ENCODE measurements at regions not wholly inside any gene's neighbourhood (a gene's known extent, or its start where the extent isn't known, plus 50 kb on each side); places are given as distances from the start of the nearest gene placed in this dataset.

DNA sequence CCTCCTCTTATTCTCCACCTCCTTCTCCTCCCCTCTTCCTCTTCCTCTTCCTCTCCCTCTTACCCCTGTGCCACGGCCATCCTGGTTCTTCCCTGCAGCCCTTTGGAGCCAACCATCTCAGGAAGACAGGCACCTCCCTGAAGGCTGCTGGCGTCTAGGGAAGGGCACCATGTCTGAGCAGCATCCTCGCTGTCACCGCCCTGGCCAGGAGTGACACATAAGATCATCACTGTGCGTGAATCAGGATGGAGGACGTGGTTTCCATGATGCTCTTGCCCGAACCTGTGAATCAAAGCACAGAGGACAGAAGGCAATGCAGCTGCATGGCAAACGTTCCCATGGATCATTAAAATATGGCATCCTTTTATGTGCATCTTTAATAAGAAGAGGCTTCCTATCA lies 236.0 kb downstream of the SH3BP4 start:
- no peak overlapping the region for H3K27ac ChIP-seq
- no peaks in the 10 kb centered on the region for H3K27me3 ChIP-seq (ENCODE audit: low read depth)
- ATAC-seq (no peak), DNase-seq (no peak)
- no peaks in the 10 kb centered on the region for H3K4me1 ChIP-seq
- no peaks in the 10 kb centered on the region for H3K9me3 ChIP-seq
- H3K36me3 ChIP-seq, result no peaks in the 10 kb centered on the region
- TF ChIP-seq, protein P1, sequence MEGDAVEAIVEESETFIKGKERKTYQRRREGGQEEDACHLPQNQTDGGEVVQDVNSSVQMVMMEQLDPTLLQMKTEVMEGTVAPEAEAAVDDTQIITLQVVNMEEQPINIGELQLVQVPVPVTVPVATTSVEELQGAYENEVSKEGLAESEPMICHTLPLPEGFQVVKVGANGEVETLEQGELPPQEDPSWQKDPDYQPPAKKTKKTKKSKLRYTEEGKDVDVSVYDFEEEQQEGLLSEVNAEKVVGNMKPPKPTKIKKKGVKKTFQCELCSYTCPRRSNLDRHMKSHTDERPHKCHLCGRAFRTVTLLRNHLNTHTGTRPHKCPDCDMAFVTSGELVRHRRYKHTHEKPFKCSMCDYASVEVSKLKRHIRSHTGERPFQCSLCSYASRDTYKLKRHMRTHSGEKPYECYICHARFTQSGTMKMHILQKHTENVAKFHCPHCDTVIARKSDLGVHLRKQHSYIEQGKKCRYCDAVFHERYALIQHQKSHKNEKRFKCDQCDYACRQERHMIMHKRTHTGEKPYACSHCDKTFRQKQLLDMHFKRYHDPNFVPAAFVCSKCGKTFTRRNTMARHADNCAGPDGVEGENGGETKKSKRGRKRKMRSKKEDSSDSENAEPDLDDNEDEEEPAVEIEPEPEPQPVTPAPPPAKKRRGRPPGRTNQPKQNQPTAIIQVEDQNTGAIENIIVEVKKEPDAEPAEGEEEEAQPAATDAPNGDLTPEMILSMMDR (IDR thresholded peaks at IDR 0.05), result no peak
- intact Hi-C loops (cut with DNase I), result no loop called here
- H3K4me3 ChIP-seq, result no peak overlapping the region

DNA sequence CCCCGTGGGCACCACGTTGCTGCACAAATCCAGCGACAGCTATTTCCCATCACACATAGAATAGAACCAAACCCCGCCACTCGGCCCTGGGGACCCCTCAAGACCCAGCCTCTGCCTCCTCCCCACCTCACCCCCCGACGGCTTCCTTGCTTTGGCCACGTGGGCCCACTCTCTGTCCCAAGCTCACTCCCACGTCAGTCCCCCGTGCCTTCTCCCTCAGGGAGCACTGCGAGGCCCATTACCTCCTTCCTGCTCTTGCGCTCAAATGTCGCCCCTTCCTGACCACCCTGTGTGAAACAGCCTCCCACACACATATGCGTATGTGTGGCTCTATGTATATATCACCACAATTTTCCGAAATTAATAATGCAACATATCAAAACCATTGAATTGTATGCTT lies 239.7 kb downstream of the SH3BP4 start:
- Histone ChIP-seq H3K36me3 (no peaks in the 10 kb centered on the region), H3K4me1 (no peaks in the 10 kb centered on the region), H3K27ac (no peak overlapping the region), H3K4me3 (no peak overlapping the region), H3K9me3 (no peaks in the 10 kb centered on the region), H3K27me3 (ENCODE audit: low read depth) (no peaks in the 10 kb centered on the region)
- ATAC-seq (no peak), DNase-seq (no peak)
- TF ChIP-seq, protein P1 (IDR thresholded peaks at IDR 0.05), result no peak
- intact Hi-C loops (cut with DNase I), result no loop called here

DNA sequence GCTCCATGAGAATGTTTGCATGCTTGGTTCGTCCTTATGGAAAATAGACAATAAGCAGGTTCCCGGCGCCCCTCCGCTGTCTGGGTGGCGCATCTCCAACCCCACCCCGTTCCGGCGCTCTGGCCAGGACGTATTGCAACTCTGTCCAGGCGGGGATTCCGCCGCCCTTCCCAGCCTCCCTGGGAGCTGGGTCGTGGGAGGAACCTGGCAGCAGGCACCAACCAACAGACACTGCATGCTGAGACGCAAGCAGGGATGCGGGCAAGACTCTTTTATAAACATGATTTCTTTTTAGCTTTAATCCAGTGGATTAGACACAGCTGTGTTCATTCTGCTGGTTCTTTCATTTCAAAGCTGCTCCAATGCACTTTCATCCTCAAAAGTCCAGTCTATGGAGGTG lies 240.2 kb downstream of the SH3BP4 start:
- Histone ChIP-seq H3K9me3 (no peaks in the 10 kb centered on the region), H3K4me1 (no peaks in the 10 kb centered on the region), H3K27ac (no peak overlapping the region), H3K27me3 (ENCODE audit: low read depth) (no peaks in the 10 kb centered on the region), H3K4me3 (no peak overlapping the region), H3K36me3 (no peaks in the 10 kb centered on the region)
- ATAC-seq (no peak), DNase-seq (no peak)
- TF ChIP-seq, protein P1 (IDR thresholded peaks at IDR 0.05), result no peak
- intact Hi-C loops (cut with DNase I), result no loop called here

DNA sequence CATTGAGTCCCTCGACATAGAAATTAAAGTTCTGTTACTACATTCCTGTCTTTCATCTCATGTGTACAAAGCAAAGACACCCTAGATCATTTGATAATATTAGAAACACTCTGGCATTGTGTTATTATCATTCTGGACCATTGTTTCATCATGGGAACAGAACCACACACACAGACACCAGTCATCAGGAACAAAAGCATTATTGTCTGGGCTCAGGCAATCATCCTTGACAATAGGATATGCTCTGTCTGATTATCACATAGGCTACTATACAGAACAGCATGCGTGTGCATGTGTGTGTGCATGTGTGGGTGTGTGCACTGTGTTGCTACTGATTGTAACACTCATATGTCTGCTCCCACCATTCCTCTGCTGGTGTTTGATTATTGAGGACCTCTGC lies 242.5 kb downstream of the SH3BP4 start:
- ATAC-seq, result no peak
- no peaks in the 10 kb centered on the region for H3K36me3 ChIP-seq
- H3K27ac ChIP-seq, result no peak overlapping the region
- no peaks in the 10 kb centered on the region for H3K9me3 ChIP-seq
- no peaks in the 10 kb centered on the region for H3K27me3 ChIP-seq (ENCODE audit: low read depth)
- H3K4me1 ChIP-seq, result no peaks in the 10 kb centered on the region
- DNase-seq, result no peak
- TF ChIP-seq, protein P1 (IDR thresholded peaks at IDR 0.05), result no peak
- intact Hi-C loops (cut with DNase I), result no loop called here
- no peak overlapping the region for H3K4me3 ChIP-seq

DNA sequence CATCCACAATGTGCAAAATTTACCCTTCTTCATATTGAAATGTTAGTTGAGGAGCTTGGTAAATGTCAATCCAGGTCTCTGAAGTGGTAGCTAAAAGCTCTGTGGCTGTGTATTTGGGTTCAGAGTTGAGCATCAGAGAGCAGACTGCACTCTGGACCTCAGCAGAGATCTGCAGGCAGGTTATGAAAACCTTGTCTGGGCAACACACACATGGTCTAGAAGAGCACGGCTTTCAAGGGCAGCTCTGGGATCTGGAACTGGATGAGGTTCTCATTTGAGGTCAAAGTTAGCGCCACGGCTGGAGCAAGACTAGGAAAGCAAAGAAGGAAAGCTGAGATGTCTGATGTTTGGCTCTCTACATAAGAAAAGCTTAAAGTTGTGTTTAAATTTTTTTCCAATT lies 243.0 kb downstream of the SH3BP4 start:
- H3K9me3 ChIP-seq, result no peaks in the 10 kb centered on the region
- H3K4me1 ChIP-seq, result no peaks in the 10 kb centered on the region
- no peak overlapping the region for H3K4me3 ChIP-seq
- intact Hi-C loops (cut with DNase I), result no loop called here
- H3K27ac ChIP-seq, result no peak overlapping the region
- DNase-seq, result no peak
- no peak for ATAC-seq
- TF ChIP-seq, protein P1 (IDR thresholded peaks at IDR 0.05), result no peak
- H3K27me3 ChIP-seq (ENCODE audit: low read depth), result no peaks in the 10 kb centered on the region
- H3K36me3 ChIP-seq, result no peaks in the 10 kb centered on the region

DNA sequence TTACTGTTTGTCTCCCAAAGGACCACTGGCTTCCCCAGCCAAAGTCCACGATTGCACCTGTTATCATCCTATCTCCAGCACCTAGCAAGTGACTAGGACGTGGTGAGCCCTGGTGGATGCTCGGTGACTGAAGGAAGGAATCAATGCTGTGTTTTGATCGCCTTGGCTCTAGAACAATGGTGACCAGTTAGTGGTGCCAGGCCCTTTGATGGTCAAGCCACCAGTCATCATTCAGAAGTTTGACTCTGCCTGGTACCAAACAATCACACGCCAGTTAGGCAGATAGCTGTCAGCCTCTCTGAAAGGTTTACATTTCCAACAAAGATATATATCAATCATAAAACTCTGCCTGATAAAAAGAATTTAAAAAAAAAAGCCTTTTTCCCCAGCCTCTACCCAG lies 244.1 kb downstream of the SH3BP4 start:
- DNase-seq (no peak), ATAC-seq (no peak)
- Histone ChIP-seq H3K4me3 (no peak overlapping the region), H3K9me3 (no peaks in the 10 kb centered on the region), H3K36me3 (no peaks in the 10 kb centered on the region), H3K27me3 (ENCODE audit: low read depth) (no peaks in the 10 kb centered on the region), H3K27ac (no peak overlapping the region), H3K4me1 (no peaks in the 10 kb centered on the region)
- intact Hi-C loops (cut with DNase I), result no loop called here
- TF ChIP-seq, protein P1 (IDR thresholded peaks at IDR 0.05), result no peak
